H1 (cell line): ENCODE measurements at regions not wholly inside any gene's neighbourhood (a gene's known extent, or its start where the extent isn't known, plus 50 kb on each side); places are given as distances from the start of the nearest gene placed in this dataset.

ENCODE experiments used
- ATF3 ChIP-seq: IDR thresholded peaks from 2 replicates; pipeline ENCODE4 v1.6.1; 2011; ENCODE audit warnings: low read depth, mild to moderate bottlenecking, low read length; ENCODE audit not compliant: insufficient read depth
- BACH1 ChIP-seq: IDR thresholded peaks from 2 replicates; pipeline ENCODE4 v1.6.1; 2012; ENCODE audit warnings: low read length, improper control_type of control experiment
- CHD2 ChIP-seq: IDR thresholded peaks from 2 replicates; pipeline ENCODE4 v1.6.1; 2012; ENCODE audit warnings: low read length, improper control_type of control experiment
- EP300 ChIP-seq, 2 experiments: IDR thresholded peaks; 1 replicate in 1 of 2; 2 replicates in 1 of 2; pipeline ENCODE4 v1.6.1; 2011 to 2012; ENCODE audit warnings: low read depth in 2 of 2, low read length in 2 of 2, mild to moderate bottlenecking in 2 of 2, borderline replicate concordance in 1 of 2, inconsistent platforms in 1 of 2, moderate library complexity in 1 of 2
- HDAC2 ChIP-seq, 2 experiments: fragments of 300-600 bp in 1 of 2; sonication (generic) in 1 of 2; IDR thresholded peaks; 2 replicates each; pipeline ENCODE4 v1.6.1; 2011 to 2012; ENCODE audit warnings: low read depth in 2 of 2, low read length in 2 of 2, mild to moderate bottlenecking in 2 of 2, moderate library complexity in 2 of 2, borderline replicate concordance in 1 of 2, inconsistent platforms in 1 of 2
- HDAC6 ChIP-seq: IDR thresholded peaks from one replicate; pipeline ENCODE4 v1.7.1; 2012; ENCODE audit warnings: low read depth, mild to moderate bottlenecking, inconsistent platforms, low read length, moderate library complexity
- KDM4A ChIP-seq: IDR thresholded peaks from one replicate; pipeline ENCODE4 v1.7.1; 2012; ENCODE audit warnings: low read depth, mild to moderate bottlenecking, moderate library complexity, low read length, inconsistent platforms; ENCODE audit not compliant: severe bottlenecking
- RFX5 ChIP-seq: IDR thresholded peaks from 2 replicates; pipeline ENCODE4 v1.6.1; 2011; ENCODE audit warnings: low read depth, low read length, improper control_type of control experiment, borderline replicate concordance
- RXRA ChIP-seq: IDR thresholded peaks from 2 replicates; pipeline ENCODE4 v1.6.1; 2011; ENCODE audit warnings: low read depth, mild to moderate bottlenecking, low read length, moderate library complexity; ENCODE audit not compliant: insufficient read depth
- SIX5 ChIP-seq: IDR thresholded peaks from 2 replicates; pipeline ENCODE4 v1.6.1; 2011; ENCODE audit warnings: mild to moderate bottlenecking, low read depth, low read length
- SP2 ChIP-seq: IDR thresholded peaks from 2 replicates; pipeline ENCODE4 v1.6.1; 2012; ENCODE audit warnings: mild to moderate bottlenecking, low read length, inconsistent platforms
- SRF ChIP-seq: IDR thresholded peaks from 2 replicates; pipeline ENCODE4 v1.6.1; 2011; ENCODE audit warnings: mild to moderate bottlenecking, low read depth, low read length, moderate library complexity
- TAF1 ChIP-seq: IDR thresholded peaks from 2 replicates; pipeline ENCODE4 v1.6.1; 2011; ENCODE audit warnings: mild to moderate bottlenecking, low read depth, low read length
- TAF7 ChIP-seq: optimal IDR thresholded peaks from 2 replicates; pipeline ENCODE3; 2011; ENCODE audit warnings: low read depth, mild to moderate bottlenecking, inconsistent platforms, low read length, moderate library complexity, borderline replicate concordance
- USF2 ChIP-seq: IDR thresholded peaks from 2 replicates; pipeline ENCODE4 v1.6.1; 2011; ENCODE audit warnings: low read length, improper control_type of control experiment
- ZNF274 ChIP-seq: IDR thresholded peaks from 2 replicates; pipeline ENCODE4 v1.7.0; 2012; ENCODE audit warnings: low read length, borderline replicate concordance; ENCODE audit errors: extremely low read depth
- TF ChIP-seq, protein P1 (sequence below), 3 experiments: IDR thresholded peaks; 1 replicate in 2 of 3; 2 replicates in 1 of 3; pipeline versions ENCODE4 v1.5.1 to v1.6.1; 2011; ENCODE audit warnings: low read length in 3 of 3, mild to moderate bottlenecking in 3 of 3, inconsistent platforms in 2 of 3, low read depth in 1 of 3, moderate library complexity in 1 of 3; ENCODE audit not compliant: insufficient read depth in 1 of 3; ENCODE audit errors: control extremely low read depth in 1 of 3

DNA sequence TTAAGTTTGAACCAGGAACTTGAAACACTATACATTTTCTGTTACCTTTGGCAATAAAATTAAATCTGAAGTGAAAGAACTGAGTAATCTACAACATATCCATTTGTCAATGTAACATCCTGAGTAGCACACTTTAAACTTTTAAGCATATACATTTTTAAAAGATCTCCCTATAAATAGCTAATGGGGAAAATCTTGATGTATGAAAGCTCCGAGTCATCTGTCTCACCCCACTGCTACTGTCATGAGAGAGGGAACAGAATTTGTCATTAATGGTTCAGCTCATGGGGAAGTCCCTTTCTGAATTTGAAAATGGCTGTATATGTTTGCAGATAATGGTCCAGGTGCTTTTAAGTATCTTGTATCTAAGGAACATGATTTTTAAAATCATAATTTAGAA is 55.2 kb upstream of the NOX3 start (continued):
- TF ChIP-seq HDAC6 (no peak), EP300 (IDR thresholded peaks at IDR 0.05; ENCODE audit: borderline replicate concordance in 1 of 2, low read depth in 2 of 2, low read length in 2 of 2) (no peak), RFX5 (no peak), SRF (no peak), HDAC2 (IDR thresholded peaks at IDR 0.05; ENCODE audit: borderline replicate concordance in 1 of 2, low read depth in 2 of 2, low read length in 2 of 2) (no peak), BACH1 (no peak), KDM4A (no peak), ZNF274 (no peak), ATF3 (no peak), USF2 (no peak), CHD2 (no peak), RXRA (no peak), SIX5 (no peak), TAF7 (no peak), TAF1 (no peak), SP2 (no peak)
- TF ChIP-seq, protein P1, sequence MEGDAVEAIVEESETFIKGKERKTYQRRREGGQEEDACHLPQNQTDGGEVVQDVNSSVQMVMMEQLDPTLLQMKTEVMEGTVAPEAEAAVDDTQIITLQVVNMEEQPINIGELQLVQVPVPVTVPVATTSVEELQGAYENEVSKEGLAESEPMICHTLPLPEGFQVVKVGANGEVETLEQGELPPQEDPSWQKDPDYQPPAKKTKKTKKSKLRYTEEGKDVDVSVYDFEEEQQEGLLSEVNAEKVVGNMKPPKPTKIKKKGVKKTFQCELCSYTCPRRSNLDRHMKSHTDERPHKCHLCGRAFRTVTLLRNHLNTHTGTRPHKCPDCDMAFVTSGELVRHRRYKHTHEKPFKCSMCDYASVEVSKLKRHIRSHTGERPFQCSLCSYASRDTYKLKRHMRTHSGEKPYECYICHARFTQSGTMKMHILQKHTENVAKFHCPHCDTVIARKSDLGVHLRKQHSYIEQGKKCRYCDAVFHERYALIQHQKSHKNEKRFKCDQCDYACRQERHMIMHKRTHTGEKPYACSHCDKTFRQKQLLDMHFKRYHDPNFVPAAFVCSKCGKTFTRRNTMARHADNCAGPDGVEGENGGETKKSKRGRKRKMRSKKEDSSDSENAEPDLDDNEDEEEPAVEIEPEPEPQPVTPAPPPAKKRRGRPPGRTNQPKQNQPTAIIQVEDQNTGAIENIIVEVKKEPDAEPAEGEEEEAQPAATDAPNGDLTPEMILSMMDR (IDR thresholded peaks at IDR 0.05; ENCODE audit: control extremely low read depth in 1 of 3, insufficient read depth in 1 of 3, low read depth in 1 of 3, low read length in 3 of 3), result no peak
- TF ChIP-seq, all 59 proteins: peak for 0
